A549 (cell line): ENCODE measurements at regions not wholly inside any gene's neighbourhood (a gene's known extent, or its start where the extent isn't known, plus 50 kb on each side); places are given as distances from the start of the nearest gene placed in this dataset.

Experiments used
- CEBPB ChIP-seq, 2 experiments: fragments of >200 bp in 1 of 2; sonication (Bioruptor Twin) in 1 of 2; formaldehyde crosslinking in 1 of 2; IDR thresholded peaks; 2 replicates each; pipeline ENCODE4 v1.6.1; 2012 to 2016
- CTCF ChIP-seq: fragments of >200 bp; sonication (Bioruptor Twin); formaldehyde crosslinking; IDR thresholded peaks from 3 replicates; pipeline ENCODE4 v1.5.1; 2016
- EHMT2 ChIP-seq: fragments of 200-600 bp; sonication (generic); IDR thresholded peaks from 2 replicates; pipeline ENCODE4 v1.6.1; 2016; ENCODE audit warnings: antibody characterized with exemption, low read depth, mild to moderate bottlenecking, moderate library complexity
- EP300 ChIP-seq, 2 experiments: fragments of >200 bp; sonication (Bioruptor Twin); formaldehyde crosslinking; IDR thresholded peaks; 2 replicates in 1 of 2; 3 replicates in 1 of 2; pipeline ENCODE4 v1.6.1; 2016 to 2017
- ESRRA ChIP-seq: fragments of 150-350 bp; IDR thresholded peaks from 2 replicates; pipeline ENCODE4 v1.6.1; 2014; ENCODE audit warnings: mild to moderate bottlenecking, low read length, borderline replicate concordance
- POLR2A ChIP-seq: IDR thresholded peaks from 2 replicates; pipeline ENCODE4 v1.6.1; 2012; ENCODE audit warnings: mild to moderate bottlenecking, low read length
- RCOR1 ChIP-seq: fragments of 150-350 bp; IDR thresholded peaks from 2 replicates; pipeline ENCODE4 v1.6.1; 2014; ENCODE audit warnings: antibody characterized with exemption, low read length, low read depth
- RFX5 ChIP-seq: fragments of 450-650 bp; IDR thresholded peaks from 2 replicates; pipeline ENCODE4 v1.7.1; 2014; ENCODE audit warnings: antibody characterized with exemption, mild to moderate bottlenecking, moderate library complexity
- SMC3 ChIP-seq: fragments of >200 bp; sonication (Bioruptor Twin); formaldehyde crosslinking; IDR thresholded peaks from 3 replicates; pipeline ENCODE4 v1.6.1; 2018; ENCODE audit warnings: inconsistent platforms
- TP53 ChIP-seq: fragments of 250-450 bp; sonication (Bioruptor Pico); IDR thresholded peaks from 2 replicates; pipeline ENCODE4 v1.5.0; 2021; ENCODE audit warnings: mild to moderate bottlenecking, moderate library complexity
- ZC3H11A ChIP-seq: fragments of 450-650 bp; IDR thresholded peaks from 2 replicates; pipeline ENCODE4 v1.6.1; 2014; ENCODE audit warnings: antibody characterized with exemption, mild to moderate bottlenecking

GRCh38 chr18:45462179-45462578, 153.1 kb upstream of the SLC14A2 start:
- no peak for TF ChIP-seq CTCF
- TF ChIP-seq ESRRA = no peak
- no peak for TF ChIP-seq POLR2A
- TF ChIP-seq RFX5 = no peak
- no peak for TF ChIP-seq SMC3
- no peak for TF ChIP-seq RCOR1
- no peak for TF ChIP-seq CEBPB (IDR thresholded peaks at IDR 0.05)
- no peak for TF ChIP-seq ZC3H11A
- TF ChIP-seq EP300 (IDR thresholded peaks at IDR 0.05) = no peak
- no peak for TF ChIP-seq TP53 (CRISPR knock-in tag)
- TF ChIP-seq EHMT2 = no peak
